T-helper 17 cell (primary cell): ENCODE measurements at regions not wholly inside any gene's neighbourhood (a gene's known extent, or its start where the extent isn't known, plus 50 kb on each side); places are given as distances from the start of the nearest gene placed in this dataset.
"Not testable (repeated sequence)": the region's sequence is repeated elsewhere in the genome, so short reads cannot be mapped to it uniquely, and the experiment has no call there.

Source experiments
- ATAC-seq: fragments of 150-1000 bp; cut with Tn5 transposase; 2 replicates; pipeline ENCODE4 v1.10.0; 2021; ENCODE audit warnings: mild to moderate bottlenecking, moderate library complexity
- DNase-seq, 3 donors: peaks; one replicate each; pipeline versions ENCODE4 v3.0.0 to v3.0.0-alpha.2; 2020 to 2021
- H3K9me3 ChIP-seq: one replicate; pipeline ENCODE4 v1.7.0; 2013; ENCODE audit warnings: low read length, mild to moderate bottlenecking; ENCODE audit not compliant: control insufficient read depth, poor library complexity, severe bottlenecking
- H3K27ac Mint-ChIP-seq: one replicate; pipeline ENCODE4 v1.8.0; 2022; ENCODE audit warnings: mild to moderate bottlenecking, moderate library complexity, mixed read lengths
- H3K27me3 Mint-ChIP-seq: one replicate; pipeline ENCODE4 v1.8.0; 2022; ENCODE audit warnings: mixed read lengths
- H3K36me3 Mint-ChIP-seq: one replicate; pipeline ENCODE4 v1.8.0; 2022; ENCODE audit warnings: low read depth, mixed read lengths
- H3K4me1 Mint-ChIP-seq: one replicate; pipeline ENCODE4 v1.8.0; 2022; ENCODE audit warnings: mild to moderate bottlenecking, mixed read lengths
- H3K4me3 Mint-ChIP-seq: one replicate; pipeline ENCODE4 v1.8.0; 2022; ENCODE audit warnings: mild to moderate bottlenecking, moderate library complexity, mixed read lengths

GRCh38 chrX:43225626-43226328 lies 430.3 kb upstream of the MAOA start:
- no peaks in the 10 kb centered on the region for H3K36me3 Mint-ChIP-seq
- no peak overlapping the region for H3K27ac Mint-ChIP-seq
- no peaks in the 10 kb centered on the region for H3K4me1 Mint-ChIP-seq
- DNase-seq (no peak), ATAC-seq (no peak)
- peaks cover 3% of the 10 kb centered on the region for H3K9me3 ChIP-seq
- no peak overlapping the region for H3K4me3 Mint-ChIP-seq
- H3K27me3 Mint-ChIP-seq: no peaks in the 10 kb centered on the region

DNA sequence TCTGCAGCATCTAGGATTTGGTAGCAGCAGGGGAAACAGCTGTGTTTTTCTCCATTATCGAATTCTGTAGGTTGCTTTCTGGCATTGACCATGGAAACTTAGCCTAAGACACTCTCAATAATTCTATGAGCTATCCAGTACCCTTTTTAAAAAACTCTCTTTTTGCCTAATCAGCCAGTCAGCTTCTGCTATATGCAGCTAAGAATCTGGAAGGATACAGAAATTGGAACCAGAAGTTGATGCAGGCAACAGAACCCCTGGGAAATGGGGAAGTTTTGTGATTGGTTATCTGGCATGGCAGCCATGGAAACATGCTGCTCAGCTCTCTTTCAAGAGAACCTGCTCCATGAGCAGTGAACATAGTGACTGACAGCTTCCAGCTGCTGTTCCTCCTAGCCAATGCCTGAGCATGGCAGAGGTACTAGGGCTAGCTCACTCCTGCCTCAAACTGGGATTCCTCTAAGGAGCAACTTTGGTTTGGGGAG lies 417.6 kb upstream of the MAOA start:
- Mint-ChIP-seq H3K27ac (no peak overlapping the region), H3K4me1 (no peaks in the 10 kb centered on the region), H3K36me3 (no peaks in the 10 kb centered on the region), H3K27me3 (no peaks in the 10 kb centered on the region), H3K4me3 (no peak overlapping the region)
- ATAC-seq (no peak), DNase-seq (no peak)
- H3K9me3 ChIP-seq: no peaks in the 10 kb centered on the region

- no peaks in the 10 kb centered on the region for H3K9me3 ChIP-seq
- no peak overlapping the region for H3K4me3 Mint-ChIP-seq
- DNase-seq (no peak), ATAC-seq (no peak)
- no peak overlapping the region for H3K27ac Mint-ChIP-seq
- H3K36me3 Mint-ChIP-seq: no peaks in the 10 kb centered on the region
- H3K27me3 Mint-ChIP-seq: no peaks in the 10 kb centered on the region
- H3K4me1 Mint-ChIP-seq: no peaks in the 10 kb centered on the region
These were observed 416.7 kb upstream of the MAOA start for GRCh38 chrX:43239356-43239755.

GRCh38 chrX:43255596-43255995 lies 400.5 kb upstream of the MAOA start:
- H3K27ac Mint-ChIP-seq: no peak overlapping the region

DNA sequence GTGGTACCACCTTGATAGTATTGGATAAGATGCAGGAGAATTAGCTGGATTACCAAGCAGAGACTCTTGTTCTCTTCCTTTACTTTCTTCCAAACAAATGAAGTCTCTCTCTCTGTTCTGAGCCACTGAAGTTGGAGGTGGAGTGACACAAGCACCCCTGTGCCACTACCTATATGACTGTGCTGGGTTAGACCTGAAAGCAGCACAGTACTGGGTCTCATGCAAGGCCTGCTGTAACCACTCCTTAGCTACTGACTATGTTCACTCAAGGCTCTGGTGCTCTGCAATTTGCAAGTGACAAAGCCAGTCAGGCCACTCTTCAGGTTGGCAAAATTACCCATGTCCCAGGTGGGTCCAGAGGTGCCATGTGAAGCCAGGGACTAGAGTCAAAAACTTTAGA lies 389.6 kb upstream of the MAOA start:
- H3K9me3 ChIP-seq: no peaks in the 10 kb centered on the region
- DNase-seq (no peak), ATAC-seq (no peak)
- H3K4me3 Mint-ChIP-seq: no peak overlapping the region
- H3K27ac Mint-ChIP-seq: no peak overlapping the region
- H3K4me1 Mint-ChIP-seq: no peaks in the 10 kb centered on the region
- H3K27me3 Mint-ChIP-seq: no peaks in the 10 kb centered on the region
- H3K36me3 Mint-ChIP-seq: no peaks in the 10 kb centered on the region

More at GRCh38 chrX:43255596-43255995, 400.5 kb upstream of the MAOA start:
- no peaks in the 10 kb centered on the region for H3K27me3 Mint-ChIP-seq
- ATAC-seq (no peak), DNase-seq (no peak)
- H3K4me1 Mint-ChIP-seq: no peaks in the 10 kb centered on the region
- H3K36me3 Mint-ChIP-seq: no peaks in the 10 kb centered on the region
- no peaks in the 10 kb centered on the region for H3K9me3 ChIP-seq
- no peak overlapping the region for H3K4me3 Mint-ChIP-seq

GRCh38 chrX:43267652-43268051 lies 388.4 kb upstream of the MAOA start:
- Mint-ChIP-seq H3K27ac (no peak overlapping the region), H3K4me1 (no peaks in the 10 kb centered on the region), H3K36me3 (no peaks in the 10 kb centered on the region), H3K27me3 (no peaks in the 10 kb centered on the region), H3K4me3 (no peak overlapping the region)
- DNase-seq: no peak
- no peaks in the 10 kb centered on the region for H3K9me3 ChIP-seq
- no peak for ATAC-seq

DNA sequence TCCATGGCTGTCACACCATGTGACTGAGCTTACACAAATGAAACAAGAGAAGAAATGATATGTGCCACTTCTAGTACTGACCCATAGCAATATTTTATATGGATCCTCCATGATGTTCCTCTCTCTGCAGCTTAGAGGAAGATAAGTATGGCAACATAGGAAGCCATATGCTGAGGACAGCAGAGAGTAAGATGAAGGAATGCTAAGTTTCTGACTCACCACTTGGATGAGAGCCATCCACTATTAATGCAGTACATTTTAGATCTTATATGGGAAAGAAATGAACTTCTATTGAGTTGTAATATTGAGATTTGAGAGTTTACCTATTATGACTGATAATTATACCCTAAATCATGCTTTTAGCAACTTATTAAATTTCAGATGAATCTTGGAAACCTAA lies 386.9 kb upstream of the MAOA start:
- no peaks in the 10 kb centered on the region for H3K4me1 Mint-ChIP-seq

GRCh38 chrX:43277879-43278278 lies 378.2 kb upstream of the MAOA start:
- H3K9me3 ChIP-seq: no peaks in the 10 kb centered on the region
- Mint-ChIP-seq H3K36me3 (peaks cover 2% of the 10 kb centered on the region), H3K4me1 (no peaks in the 10 kb centered on the region), H3K27ac (no peak overlapping the region), H3K4me3 (no peak overlapping the region), H3K27me3 (no peaks in the 10 kb centered on the region)
- no peak for ATAC-seq
- DNase-seq: no peak

More for the DNA sequence above, 386.9 kb upstream of the MAOA start:
- Mint-ChIP-seq H3K4me3 (no peak overlapping the region), H3K36me3 (no peaks in the 10 kb centered on the region), H3K27ac (no peak overlapping the region), H3K27me3 (no peaks in the 10 kb centered on the region)
- DNase-seq: no peak
- ATAC-seq: no peak
- no peaks in the 10 kb centered on the region for H3K9me3 ChIP-seq

- ATAC-seq (no peak), DNase-seq (no peak)
- Mint-ChIP-seq H3K27me3 (no peaks in the 10 kb centered on the region), H3K4me3 (no peak overlapping the region), H3K36me3 (peaks cover 2% of the 10 kb centered on the region), H3K4me1 (no peaks in the 10 kb centered on the region), H3K27ac (no peak overlapping the region)
- no peaks in the 10 kb centered on the region for H3K9me3 ChIP-seq
These were observed 377.7 kb upstream of the MAOA start for GRCh38 chrX:43278440-43278839.

- ATAC-seq: no peak
- no peak for DNase-seq
- Mint-ChIP-seq H3K4me3 (no peak overlapping the region), H3K27me3 (no peaks in the 10 kb centered on the region), H3K4me1 (no peaks in the 10 kb centered on the region), H3K36me3 (peaks cover 2% of the 10 kb centered on the region), H3K27ac (no peak overlapping the region)
- H3K9me3 ChIP-seq: no peaks in the 10 kb centered on the region
These were observed 376.7 kb upstream of the MAOA start for GRCh38 chrX:43279341-43279808.

- no peaks in the 10 kb centered on the region for H3K4me1 Mint-ChIP-seq
- ATAC-seq (no peak), DNase-seq (no peak)
- H3K9me3 ChIP-seq: no peaks in the 10 kb centered on the region
- no peak overlapping the region for H3K27ac Mint-ChIP-seq
- H3K36me3 Mint-ChIP-seq: no peaks in the 10 kb centered on the region
- no peak overlapping the region for H3K4me3 Mint-ChIP-seq
- no peaks in the 10 kb centered on the region for H3K27me3 Mint-ChIP-seq
These were observed 372.9 kb upstream of the MAOA start for GRCh38 chrX:43283187-43283586.

DNA sequence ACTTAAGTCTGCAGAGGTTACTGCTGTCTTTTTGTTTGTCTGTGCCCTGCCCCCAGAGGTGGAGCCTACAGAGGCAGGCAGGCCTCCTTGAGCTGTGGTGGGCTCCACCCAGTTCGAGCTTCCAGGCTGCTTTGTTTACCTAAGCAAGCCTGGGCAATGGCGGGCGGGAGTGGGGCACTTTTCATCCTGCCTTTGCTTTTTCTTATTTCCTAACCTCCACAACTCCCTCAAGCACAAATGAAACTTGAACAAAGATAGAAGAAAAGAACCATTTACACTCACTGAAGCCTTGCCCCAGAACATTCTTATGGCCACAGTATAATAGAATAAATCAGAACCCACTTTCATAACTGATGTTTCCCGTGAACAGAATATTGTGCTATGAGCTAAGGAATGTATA lies 344.5 kb upstream of the MAOA start:
- H3K9me3 ChIP-seq, H3K36me3 Mint-ChIP-seq, DNase-seq, H3K27me3 Mint-ChIP-seq, H3K27ac Mint-ChIP-seq, ATAC-seq, H3K4me1 Mint-ChIP-seq, H3K4me3 Mint-ChIP-seq: not testable (repeated sequence)

- no peaks in the 10 kb centered on the region for H3K9me3 ChIP-seq
- no peak overlapping the region for H3K27ac Mint-ChIP-seq
- no peak overlapping the region for H3K4me3 Mint-ChIP-seq
- no peak for ATAC-seq
- DNase-seq: no peak
- H3K36me3 Mint-ChIP-seq: no peaks in the 10 kb centered on the region
- H3K4me1 Mint-ChIP-seq: no peaks in the 10 kb centered on the region
- no peaks in the 10 kb centered on the region for H3K27me3 Mint-ChIP-seq
These were observed 343.1 kb upstream of the MAOA start for GRCh38 chrX:43313035-43313434.

- no peaks in the 10 kb centered on the region for H3K36me3 Mint-ChIP-seq
- no peak for DNase-seq
- no peak overlapping the region for H3K27ac Mint-ChIP-seq
- H3K4me1 Mint-ChIP-seq: no peaks in the 10 kb centered on the region
- H3K9me3 ChIP-seq: no peaks in the 10 kb centered on the region
- no peak overlapping the region for H3K4me3 Mint-ChIP-seq
- no peaks in the 10 kb centered on the region for H3K27me3 Mint-ChIP-seq
- no peak for ATAC-seq
These were observed 341.6 kb upstream of the MAOA start for GRCh38 chrX:43314525-43314924.
